ENCODE measurements at regions not wholly inside any gene's neighbourhood (a gene's known extent, or its start where the extent isn't known, plus 50 kb on each side); places are given as distances from the start of the nearest gene placed in this dataset.

DNA sequence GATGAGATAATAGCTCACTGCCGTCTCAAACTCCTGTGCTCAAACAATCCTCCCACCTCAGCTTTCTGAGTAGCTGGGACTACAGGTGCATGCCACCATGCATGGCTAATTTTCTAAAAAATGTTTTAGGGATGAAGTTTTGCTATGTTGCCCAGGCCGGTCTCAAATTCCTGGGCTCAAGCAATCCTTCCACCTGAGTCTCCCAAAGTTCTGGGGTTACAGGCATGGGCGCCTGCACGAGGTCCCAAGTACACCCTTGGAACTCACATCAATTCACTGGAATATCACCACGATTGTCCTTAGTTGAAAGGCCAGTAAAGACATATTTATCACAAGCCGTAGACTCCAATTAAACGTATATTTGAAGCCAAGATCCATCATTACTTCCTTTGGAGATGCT, 184.6 kb downstream of the IRX1 start:
- TF ChIP-seq BHLHE40 (IDR thresholded peaks at IDR 0.05; ENCODE audit: low read depth, low read length) = no peak
- TF ChIP-seq TP53 (CRISPR knock-in tag; IDR thresholded peaks at IDR 0.05) = no peak
- no peak for TF ChIP-seq KDM5A (IDR thresholded peaks at IDR 0.05)
- ChIA-PET POLR2A (no interaction called here), CTCF (no interaction called here)
- Histone ChIP-seq H3K27ac (no peak overlapping the region), H3K9me3 (no peaks in the 10 kb centered on the region; the same call in 2 of the 3 replicates), H3K4me1 (no peaks in the 10 kb centered on the region), H3K4me2 (no peak overlapping the region), H3K4me3 (no peak overlapping the region)
- WGBS (ENCODE audit: missing lambda C conversion rate) = 20% methylated on average over 7 of the region's 7 CpGs
- DNase-seq (ENCODE audit: low read depth in 1 of 2, low spot score in 1 of 2) = no peak
- no peak for FAIRE-seq
- ATAC-seq = no peak

DNA sequence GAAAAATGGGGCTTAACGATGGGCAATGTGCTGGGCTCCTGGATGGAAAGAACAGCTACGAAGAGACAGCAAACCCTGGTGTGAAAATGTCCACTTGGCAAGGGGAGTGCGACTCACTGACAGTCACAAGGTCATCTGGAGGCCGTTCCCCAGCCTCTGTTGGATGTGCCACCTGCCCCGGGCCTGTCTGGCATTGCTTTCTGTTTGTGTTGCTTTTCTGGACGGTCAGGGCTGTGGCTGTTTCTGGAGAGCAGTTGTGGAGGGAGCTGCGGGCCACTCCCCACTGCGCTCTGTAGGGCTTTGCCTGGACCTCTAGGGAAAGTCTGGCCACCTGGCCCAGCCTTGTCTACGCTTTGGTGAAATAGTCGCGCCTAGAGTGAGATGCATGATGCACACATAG, 185.3 kb downstream of the IRX1 start:
- CTCF ChIA-PET = no interaction called here
- no peak for FAIRE-seq
- Histone ChIP-seq H3K27ac (no peak overlapping the region), H3K4me3 (no peak overlapping the region), H3K9me3 (no peaks in the 10 kb centered on the region; the same call in 2 of the 3 replicates), H3K4me1 (no peaks in the 10 kb centered on the region), H3K4me2 (no peak overlapping the region)
- POLR2A ChIA-PET = no interaction called here
- DNase-seq (ENCODE audit: low read depth in 1 of 2, low spot score in 1 of 2) = no peak
- ATAC-seq = no peak
- 24% methylated on average over 11 of the region's 11 CpGs for WGBS (ENCODE audit: missing lambda C conversion rate)
- TF ChIP-seq, protein P1, sequence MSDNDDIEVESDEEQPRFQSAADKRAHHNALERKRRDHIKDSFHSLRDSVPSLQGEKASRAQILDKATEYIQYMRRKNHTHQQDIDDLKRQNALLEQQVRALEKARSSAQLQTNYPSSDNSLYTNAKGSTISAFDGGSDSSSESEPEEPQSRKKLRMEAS (IDR thresholded peaks at IDR 0.05) = no peak
- TF ChIP-seq HEYL (CRISPR knock-in tag; IDR thresholded peaks at IDR 0.05) (no peak), EP300 (IDR thresholded peaks at IDR 0.05) (no peak), CBX2 (IDR thresholded peaks at IDR 0.05; ENCODE audit: borderline replicate concordance, low read depth) (no peak), ZFP36 (IDR thresholded peaks at IDR 0.05; ENCODE audit: borderline replicate concordance, partially characterized antibody) (no peak), CBX8 (IDR thresholded peaks at IDR 0.05) (no peak), FOXS1 (CRISPR knock-in tag; IDR thresholded peaks at IDR 0.05) (no peak), ESRRA (IDR thresholded peaks at IDR 0.05; ENCODE audit: borderline replicate concordance, low read length) (no peak), POLR2A (IDR thresholded peaks at IDR 0.05; ENCODE audit: low read length) (no peak), RFX5 (IDR thresholded peaks at IDR 0.05) (no peak), JUN (IDR thresholded peaks at IDR 0.05) (no peak)
- TF ChIP-seq, protein P2, sequence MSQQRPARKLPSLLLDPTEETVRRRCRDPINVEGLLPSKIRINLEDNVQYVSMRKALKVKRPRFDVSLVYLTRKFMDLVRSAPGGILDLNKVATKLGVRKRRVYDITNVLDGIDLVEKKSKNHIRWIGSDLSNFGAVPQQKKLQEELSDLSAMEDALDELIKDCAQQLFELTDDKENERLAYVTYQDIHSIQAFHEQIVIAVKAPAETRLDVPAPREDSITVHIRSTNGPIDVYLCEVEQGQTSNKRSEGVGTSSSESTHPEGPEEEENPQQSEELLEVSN (IDR thresholded peaks at IDR 0.05; ENCODE audit: borderline replicate concordance, low read depth) = no peak
- TF ChIP-seq, protein P3, sequence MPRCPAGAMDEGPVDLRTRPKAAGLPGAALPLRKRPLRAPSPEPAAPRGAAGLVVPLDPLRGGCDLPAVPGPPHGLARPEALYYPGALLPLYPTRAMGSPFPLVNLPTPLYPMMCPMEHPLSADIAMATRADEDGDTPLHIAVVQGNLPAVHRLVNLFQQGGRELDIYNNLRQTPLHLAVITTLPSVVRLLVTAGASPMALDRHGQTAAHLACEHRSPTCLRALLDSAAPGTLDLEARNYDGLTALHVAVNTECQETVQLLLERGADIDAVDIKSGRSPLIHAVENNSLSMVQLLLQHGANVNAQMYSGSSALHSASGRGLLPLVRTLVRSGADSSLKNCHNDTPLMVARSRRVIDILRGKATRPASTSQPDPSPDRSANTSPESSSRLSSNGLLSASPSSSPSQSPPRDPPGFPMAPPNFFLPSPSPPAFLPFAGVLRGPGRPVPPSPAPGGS (IDR thresholded peaks at IDR 0.05) = no peak

DNA sequence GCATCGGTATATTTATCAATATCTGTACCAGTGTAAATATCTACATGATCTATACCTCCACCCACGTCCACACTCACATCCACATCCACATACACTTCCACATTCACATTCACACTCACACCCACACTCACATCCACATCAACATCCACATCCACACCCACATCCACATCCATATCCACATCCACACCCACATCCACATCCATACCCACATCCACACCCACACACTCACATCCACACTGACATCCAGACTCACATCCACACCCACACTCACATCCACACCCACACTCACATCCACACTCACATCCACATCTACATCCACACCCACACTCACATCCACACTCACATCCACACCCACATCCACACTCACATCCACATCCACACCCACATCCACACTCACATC, 189.2 kb downstream of the IRX1 start:
- Histone ChIP-seq H3K4me3 (no peak overlapping the region), H3K4me1 (no peaks in the 10 kb centered on the region), H3K27ac (no peak overlapping the region), H3K9me3 (no peaks in the 10 kb centered on the region), H3K4me2 (no peak overlapping the region)
- TF ChIP-seq SMC3 (IDR thresholded peaks at IDR 0.05) (no peak), TP53 (CRISPR knock-in tag; IDR thresholded peaks at IDR 0.05) (no peak)
- FAIRE-seq (no peak), ATAC-seq (no peak), DNase-seq (ENCODE audit: low read depth in 1 of 2, low spot score in 1 of 2) (no peak)
- ChIA-PET CTCF (no interaction called here), POLR2A (no interaction called here)
- 4% methylated on average over 2 of the region's 2 CpGs for WGBS (ENCODE audit: missing lambda C conversion rate)

DNA sequence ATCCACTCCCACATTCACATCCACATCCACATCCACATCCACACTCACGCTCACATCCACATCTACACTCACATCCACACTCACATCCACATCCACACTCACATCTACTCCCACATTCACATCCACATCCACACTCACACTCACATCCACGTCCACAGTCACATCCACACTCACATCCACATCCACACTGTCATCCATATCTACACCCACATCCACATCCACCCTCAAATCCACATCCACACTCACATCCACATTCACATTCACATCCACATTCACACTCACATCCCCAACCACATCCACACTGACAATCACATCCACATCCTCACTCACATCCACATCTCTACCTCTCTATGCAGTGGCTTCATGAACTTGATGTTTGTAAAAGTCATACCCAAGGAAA, 190.5 kb downstream of the IRX1 start:
- Histone ChIP-seq H3K27ac (no peak overlapping the region), H3K4me2 (no peak overlapping the region), H3K4me1 (no peaks in the 10 kb centered on the region), H3K9me3 (no peaks in the 10 kb centered on the region), H3K4me3 (no peak overlapping the region)
- ChIA-PET CTCF (no interaction called here), POLR2A (no interaction called here)
- 9% methylated on average over 2 of the region's 2 CpGs for WGBS (ENCODE audit: missing lambda C conversion rate)
- ATAC-seq (no peak), FAIRE-seq (no peak), DNase-seq (ENCODE audit: low read depth in 1 of 2, low spot score in 1 of 2) (no peak)
- TF ChIP-seq CEBPB (IDR thresholded peaks at IDR 0.05) = no peak
- TF ChIP-seq, protein P4, sequence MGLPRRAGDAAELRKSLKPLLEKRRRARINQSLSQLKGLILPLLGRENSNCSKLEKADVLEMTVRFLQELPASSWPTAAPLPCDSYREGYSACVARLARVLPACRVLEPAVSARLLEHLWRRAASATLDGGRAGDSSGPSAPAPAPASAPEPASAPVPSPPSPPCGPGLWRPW (IDR thresholded peaks at IDR 0.05) = no peak
- TF ChIP-seq HDAC2 (IDR thresholded peaks at IDR 0.05) = no peak
- TF ChIP-seq MAFK (IDR thresholded peaks at IDR 0.05; ENCODE audit: partially characterized antibody) = no peak
- TF ChIP-seq, protein P5, sequence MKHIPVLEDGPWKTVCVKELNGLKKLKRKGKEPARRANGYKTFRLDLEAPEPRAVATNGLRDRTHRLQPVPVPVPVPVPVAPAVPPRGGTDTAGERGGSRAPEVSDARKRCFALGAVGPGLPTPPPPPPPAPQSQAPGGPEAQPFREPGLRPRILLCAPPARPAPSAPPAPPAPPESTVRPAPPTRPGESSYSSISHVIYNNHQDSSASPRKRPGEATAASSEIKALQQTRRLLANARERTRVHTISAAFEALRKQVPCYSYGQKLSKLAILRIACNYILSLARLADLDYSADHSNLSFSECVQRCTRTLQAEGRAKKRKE (CRISPR knock-in tag; IDR thresholded peaks at IDR 0.05; ENCODE audit: low read depth) = no peak
- TF ChIP-seq CHD4 (IDR thresholded peaks at IDR 0.05; ENCODE audit: borderline replicate concordance) = no peak
- TF ChIP-seq, protein P6, sequence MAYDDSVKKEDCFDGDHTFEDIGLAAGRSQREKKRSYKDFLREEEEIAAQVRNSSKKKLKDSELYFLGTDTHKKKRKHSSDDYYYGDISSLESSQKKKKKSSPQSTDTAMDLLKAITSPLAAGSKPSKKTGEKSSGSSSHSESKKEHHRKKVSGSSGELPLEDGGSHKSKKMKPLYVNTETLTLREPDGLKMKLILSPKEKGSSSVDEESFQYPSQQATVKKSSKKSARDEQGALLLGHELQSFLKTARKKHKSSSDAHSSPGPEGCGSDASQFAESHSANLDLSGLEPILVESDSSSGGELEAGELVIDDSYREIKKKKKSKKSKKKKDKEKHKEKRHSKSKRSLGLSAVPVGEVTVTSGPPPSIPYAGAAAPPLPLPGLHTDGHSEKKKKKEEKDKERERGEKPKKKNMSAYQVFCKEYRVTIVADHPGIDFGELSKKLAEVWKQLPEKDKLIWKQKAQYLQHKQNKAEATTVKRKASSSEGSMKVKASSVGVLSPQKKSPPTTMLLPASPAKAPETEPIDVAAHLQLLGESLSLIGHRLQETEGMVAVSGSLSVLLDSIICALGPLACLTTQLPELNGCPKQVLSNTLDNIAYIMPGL (CRISPR knock-in tag; IDR thresholded peaks at IDR 0.05; ENCODE audit: borderline replicate concordance) = no peak
- no peak for TF ChIP-seq RNF2 (IDR thresholded peaks at IDR 0.05; ENCODE audit: borderline replicate concordance, low read depth)
- TF ChIP-seq, protein P7, sequence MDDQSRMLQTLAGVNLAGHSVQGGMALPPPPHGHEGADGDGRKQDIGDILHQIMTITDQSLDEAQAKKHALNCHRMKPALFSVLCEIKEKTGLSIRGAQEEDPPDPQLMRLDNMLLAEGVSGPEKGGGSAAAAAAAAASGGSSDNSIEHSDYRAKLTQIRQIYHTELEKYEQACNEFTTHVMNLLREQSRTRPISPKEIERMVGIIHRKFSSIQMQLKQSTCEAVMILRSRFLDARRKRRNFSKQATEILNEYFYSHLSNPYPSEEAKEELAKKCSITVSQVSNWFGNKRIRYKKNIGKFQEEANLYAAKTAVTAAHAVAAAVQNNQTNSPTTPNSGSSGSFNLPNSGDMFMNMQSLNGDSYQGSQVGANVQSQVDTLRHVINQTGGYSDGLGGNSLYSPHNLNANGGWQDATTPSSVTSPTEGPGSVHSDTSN (IDR thresholded peaks at IDR 0.05) = no peak
